DND-41 (cell line): ENCODE measurements at regions not wholly inside any gene's neighbourhood (a gene's known extent, or its start where the extent isn't known, plus 50 kb on each side); places are given as distances from the start of the nearest gene placed in this dataset.
"Not testable (repeated sequence)": the region's sequence is repeated elsewhere in the genome, so short reads cannot be mapped to it uniquely, and the experiment has no call there.

Experiments used
- ATAC-seq: fragments of 200-7000 bp; cut with Tn5 transposase; 3 replicates; pipeline ENCODE4 v1.9.1; 2021; ENCODE audit warnings: low read depth; ENCODE audit not compliant: insufficient read depth
- DNase-seq: peaks from one replicate; pipeline ENCODE4 v3.0.0-alpha.2; 2020
- H2AFZ ChIP-seq: 2 replicates; pipeline ENCODE4 v1.6.0; 2012; ENCODE audit warnings: low read depth, low read length
- H3K27ac ChIP-seq: 2 replicates; pipeline ENCODE4 v1.5.1; 2012; ENCODE audit warnings: low read length, inconsistent platforms
- H3K27me3 ChIP-seq: fragments of 200-600 bp; sonication (generic); 2 replicates; pipeline ENCODE4 v1.6.0; 2012; ENCODE audit warnings: low read length, mild to moderate bottlenecking, inconsistent platforms; ENCODE audit not compliant: insufficient read depth, poor library complexity
- H3K36me3 ChIP-seq: 2 replicates; pipeline ENCODE4 v1.5.1; 2012; ENCODE audit warnings: low read length, inconsistent platforms; ENCODE audit not compliant: insufficient read depth
- H3K4me1 ChIP-seq: 2 replicates; pipeline ENCODE4 v1.5.1; 2012; ENCODE audit warnings: mild to moderate bottlenecking, low read length; ENCODE audit not compliant: insufficient read depth
- H3K4me2 ChIP-seq: 2 replicates; pipeline ENCODE4 v1.6.0; 2012; ENCODE audit warnings: mild to moderate bottlenecking, moderate library complexity, low read length, inconsistent platforms; ENCODE audit not compliant: insufficient read depth
- H3K4me3 ChIP-seq, 2 experiments: fragments of 200-600 bp in 1 of 2; shearing (Covaris generic) in 1 of 2; 2 replicates each; pipeline ENCODE4 v1.5.1; 2012 to 2016; ENCODE audit warnings: inconsistent platforms in 2 of 2, low read length in 2 of 2, mild to moderate bottlenecking in 2 of 2, low read depth in 1 of 2, moderate library complexity in 1 of 2
- H3K79me2 ChIP-seq: 2 replicates; pipeline ENCODE4 v1.6.0; 2012; ENCODE audit warnings: low read length, inconsistent platforms; ENCODE audit not compliant: insufficient read depth
- H3K9ac ChIP-seq: 2 replicates; pipeline ENCODE4 v1.6.0; 2012; ENCODE audit warnings: low read depth, mild to moderate bottlenecking, inconsistent platforms, low read length, moderate library complexity
- H3K9me3 ChIP-seq: 2 replicates; pipeline ENCODE4 v1.5.1; 2012; ENCODE audit warnings: low read length, moderate library complexity, mild to moderate bottlenecking, inconsistent platforms; ENCODE audit not compliant: insufficient read depth, severe bottlenecking
- H4K20me1 ChIP-seq: 2 replicates; pipeline ENCODE4 v1.6.0; 2012; ENCODE audit warnings: low read length; ENCODE audit not compliant: insufficient read depth
- EZH2 ChIP-seq: IDR thresholded peaks from 3 replicates; pipeline ENCODE4 v1.6.1; 2012; ENCODE audit warnings: borderline replicate concordance, low read depth, mild to moderate bottlenecking, moderate library complexity, low read length, inconsistent platforms; ENCODE audit not compliant: severe bottlenecking
- TF ChIP-seq, protein P1 (sequence below): IDR thresholded peaks from 2 replicates; pipeline ENCODE4 v1.5.1; 2012; ENCODE audit warnings: borderline replicate concordance, low read length, moderate library complexity, mild to moderate bottlenecking; ENCODE audit not compliant: poor library complexity, severe bottlenecking; ENCODE audit errors: extremely low read depth

GRCh38 chr7:121696954-121697353 lies 176.0 kb upstream of the PTPRZ1 start:
- TF ChIP-seq, protein P1, sequence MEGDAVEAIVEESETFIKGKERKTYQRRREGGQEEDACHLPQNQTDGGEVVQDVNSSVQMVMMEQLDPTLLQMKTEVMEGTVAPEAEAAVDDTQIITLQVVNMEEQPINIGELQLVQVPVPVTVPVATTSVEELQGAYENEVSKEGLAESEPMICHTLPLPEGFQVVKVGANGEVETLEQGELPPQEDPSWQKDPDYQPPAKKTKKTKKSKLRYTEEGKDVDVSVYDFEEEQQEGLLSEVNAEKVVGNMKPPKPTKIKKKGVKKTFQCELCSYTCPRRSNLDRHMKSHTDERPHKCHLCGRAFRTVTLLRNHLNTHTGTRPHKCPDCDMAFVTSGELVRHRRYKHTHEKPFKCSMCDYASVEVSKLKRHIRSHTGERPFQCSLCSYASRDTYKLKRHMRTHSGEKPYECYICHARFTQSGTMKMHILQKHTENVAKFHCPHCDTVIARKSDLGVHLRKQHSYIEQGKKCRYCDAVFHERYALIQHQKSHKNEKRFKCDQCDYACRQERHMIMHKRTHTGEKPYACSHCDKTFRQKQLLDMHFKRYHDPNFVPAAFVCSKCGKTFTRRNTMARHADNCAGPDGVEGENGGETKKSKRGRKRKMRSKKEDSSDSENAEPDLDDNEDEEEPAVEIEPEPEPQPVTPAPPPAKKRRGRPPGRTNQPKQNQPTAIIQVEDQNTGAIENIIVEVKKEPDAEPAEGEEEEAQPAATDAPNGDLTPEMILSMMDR, result no peak
- no peak for TF ChIP-seq EZH2
- Histone ChIP-seq H3K9ac (no peak overlapping the region), H2AFZ (no peak overlapping the region)

GRCh38 chr7:121689749-121690148 lies 183.2 kb upstream of the PTPRZ1 start:
- H3K36me3 ChIP-seq, result no peaks in the 10 kb centered on the region
- TF ChIP-seq, protein P1, result no peak
- no peak for TF ChIP-seq EZH2
- H3K27me3 ChIP-seq, result no peaks in the 10 kb centered on the region
- no peaks in the 10 kb centered on the region for H4K20me1 ChIP-seq
- H2AFZ ChIP-seq, result no peak overlapping the region
- no peaks in the 10 kb centered on the region for H3K79me2 ChIP-seq
- no peak overlapping the region for H3K4me2 ChIP-seq
- no peaks in the 10 kb centered on the region for H3K9me3 ChIP-seq
- DNase-seq (no peak), ATAC-seq (no peak)
- H3K9ac ChIP-seq, result no peak overlapping the region
- no peaks in the 10 kb centered on the region for H3K4me1 ChIP-seq
- no peak overlapping the region for H3K27ac ChIP-seq
- no peak overlapping the region for H3K4me3 ChIP-seq

More at GRCh38 chr7:121696954-121697353, 176.0 kb upstream of the PTPRZ1 start:
- Histone ChIP-seq H3K36me3 (no peaks in the 10 kb centered on the region), H3K4me3 (no peak overlapping the region), H3K4me1 (no peaks in the 10 kb centered on the region), H3K79me2 (no peaks in the 10 kb centered on the region), H3K27me3 (no peaks in the 10 kb centered on the region), H3K27ac (no peak overlapping the region), H3K9me3 (no peaks in the 10 kb centered on the region), H3K4me2 (no peak overlapping the region), H4K20me1 (no peaks in the 10 kb centered on the region)
- ATAC-seq (no peak), DNase-seq (no peak)

- Histone ChIP-seq H3K27me3 (no peaks in the 10 kb centered on the region), H3K79me2 (no peaks in the 10 kb centered on the region), H4K20me1 (no peaks in the 10 kb centered on the region), H3K27ac (no peak overlapping the region), H2AFZ (no peak overlapping the region), H3K4me2 (no peak overlapping the region), H3K4me3 (no peak overlapping the region), H3K9ac (no peak overlapping the region), H3K9me3 (no peaks in the 10 kb centered on the region), H3K4me1 (no peaks in the 10 kb centered on the region), H3K36me3 (no peaks in the 10 kb centered on the region)
- no peak for TF ChIP-seq EZH2
- TF ChIP-seq, protein P1, result no peak
- DNase-seq, result no peak
- no peak for ATAC-seq
Observed at GRCh38 chr7:121681700-121682099, 191.3 kb upstream of the PTPRZ1 start.

- DNase-seq (no peak), ATAC-seq (no peak)
- no peak overlapping the region for H3K4me2 ChIP-seq
- no peaks in the 10 kb centered on the region for H3K4me1 ChIP-seq
- no peak overlapping the region for H3K27ac ChIP-seq
- TF ChIP-seq EZH2, result no peak
- TF ChIP-seq, protein P1, result no peak
- no peak overlapping the region for H3K4me3 ChIP-seq
- no peaks in the 10 kb centered on the region for H4K20me1 ChIP-seq
- H3K79me2 ChIP-seq, result no peaks in the 10 kb centered on the region
- no peaks in the 10 kb centered on the region for H3K9me3 ChIP-seq
- no peak overlapping the region for H2AFZ ChIP-seq
- no peaks in the 10 kb centered on the region for H3K36me3 ChIP-seq
- H3K27me3 ChIP-seq, result no peaks in the 10 kb centered on the region
- no peak overlapping the region for H3K9ac ChIP-seq
Observed at GRCh38 chr7:121676168-121676567, 196.8 kb upstream of the PTPRZ1 start.

DNA sequence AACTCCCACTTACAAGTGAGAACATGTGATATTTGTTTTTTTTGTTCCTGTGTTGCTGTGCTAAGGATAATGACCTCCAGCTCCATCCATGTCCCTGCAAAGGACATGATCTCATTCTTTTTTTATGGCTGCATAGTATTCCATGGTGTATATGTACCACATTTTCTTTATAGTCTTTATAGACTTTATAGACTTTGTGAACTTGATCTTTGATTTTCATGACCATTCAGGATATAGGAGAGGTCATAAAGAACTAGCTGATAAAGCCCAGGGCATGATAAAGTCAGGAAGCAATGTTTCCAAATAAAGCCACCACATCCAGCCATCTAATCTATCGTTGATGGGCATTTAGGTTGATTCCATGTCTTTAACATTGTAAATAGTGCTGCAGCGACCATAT lies 198.5 kb upstream of the PTPRZ1 start:
- not testable (repeated sequence) for H3K9me3 ChIP-seq, H3K4me2 ChIP-seq, H3K36me3 ChIP-seq, H2AFZ ChIP-seq, H3K27me3 ChIP-seq, ATAC-seq, DNase-seq, H4K20me1 ChIP-seq, H3K4me3 ChIP-seq, H3K27ac ChIP-seq, H3K79me2 ChIP-seq, H3K4me1 ChIP-seq, H3K9ac ChIP-seq
